Trophoblast cell (in vitro differentiated cells and primary cell): ENCODE measurements at regions not wholly inside any gene's neighbourhood (a gene's known extent, or its start where the extent isn't known, plus 50 kb on each side); places are given as distances from the start of the nearest gene placed in this dataset.

Experiments used
- DNase-seq, 2 donors: peaks; one replicate each; pipeline ENCODE4 v3.0.0-alpha.2; 2016
- H2AFZ ChIP-seq: 2 replicates; pipeline ENCODE4 v1.6.1; 2013; ENCODE audit warnings: low read length, moderate library complexity, mild to moderate bottlenecking; ENCODE audit not compliant: insufficient read depth, poor library complexity
- H2AK5ac ChIP-seq: 2 replicates; pipeline ENCODE4 v1.6.1; 2013; ENCODE audit warnings: mild to moderate bottlenecking, low read length
- H2BK120ac ChIP-seq: 2 replicates; pipeline ENCODE4 v1.6.1; 2013; ENCODE audit warnings: low read length, mild to moderate bottlenecking, moderate library complexity; ENCODE audit not compliant: insufficient read depth, poor library complexity
- H2BK12ac ChIP-seq: 2 replicates; pipeline ENCODE4 v1.6.1; 2013; ENCODE audit warnings: mild to moderate bottlenecking, low read length, moderate library complexity
- H2BK5ac ChIP-seq: 2 replicates; pipeline ENCODE4 v1.6.1; 2013; ENCODE audit warnings: low read length, low read depth, moderate library complexity, mild to moderate bottlenecking; ENCODE audit not compliant: poor library complexity
- H3K14ac ChIP-seq: 2 replicates; pipeline ENCODE4 v1.6.1; 2013; ENCODE audit warnings: mild to moderate bottlenecking, low read length
- H3K18ac ChIP-seq: 2 replicates; pipeline ENCODE4 v1.6.1; 2013; ENCODE audit warnings: mild to moderate bottlenecking, low read length
- H3K23ac ChIP-seq: 2 replicates; pipeline ENCODE4 v1.6.1; 2013; ENCODE audit warnings: low read length
- H3K27ac ChIP-seq: 2 replicates; pipeline ENCODE4 v1.5.1; 2013; ENCODE audit warnings: low read depth, mild to moderate bottlenecking, inconsistent platforms, low read length, moderate library complexity
- H3K27me3 ChIP-seq: 2 replicates; pipeline ENCODE4 v1.6.1; 2013; ENCODE audit warnings: inconsistent platforms, mild to moderate bottlenecking, low read length, moderate library complexity; ENCODE audit not compliant: insufficient read depth
- H3K36me3 ChIP-seq, 2 experiments: 1 replicate in 1 of 2; 2 replicates in 1 of 2; pipeline ENCODE4 v1.6.1; 2013; ENCODE audit warnings: low read length in 2 of 2, mild to moderate bottlenecking in 2 of 2, moderate library complexity in 1 of 2; ENCODE audit not compliant: insufficient read depth in 2 of 2, control insufficient read depth in 1 of 2
- H3K4ac ChIP-seq: 2 replicates; pipeline ENCODE4 v1.6.1; 2013; ENCODE audit warnings: low read depth, mild to moderate bottlenecking, low read length, moderate library complexity
- H3K4me1 ChIP-seq, 2 experiments: 1 replicate in 1 of 2; 2 replicates in 1 of 2; pipeline ENCODE4 v1.6.1; 2013; ENCODE audit warnings: low read length in 2 of 2, mild to moderate bottlenecking in 2 of 2, moderate library complexity in 1 of 2; ENCODE audit not compliant: insufficient read depth in 2 of 2, control insufficient read depth in 1 of 2
- H3K4me2 ChIP-seq: 2 replicates; pipeline ENCODE4 v1.6.1; 2013; ENCODE audit warnings: inconsistent platforms, mild to moderate bottlenecking, low read length, moderate library complexity
- H3K4me3 ChIP-seq: 2 replicates; pipeline ENCODE4 v1.5.1; 2013; ENCODE audit warnings: mild to moderate bottlenecking, low read depth, low read length, inconsistent platforms
- H3K79me1 ChIP-seq: one replicate; pipeline ENCODE4 v1.6.1; 2013; ENCODE audit warnings: low read length
- H3K79me2 ChIP-seq: 2 replicates; pipeline ENCODE4 v1.6.1; 2013; ENCODE audit warnings: low read length, mild to moderate bottlenecking; ENCODE audit not compliant: control insufficient read depth, insufficient read depth, poor library complexity
- H3K9ac ChIP-seq: 2 replicates; pipeline ENCODE4 v1.6.1; 2013; ENCODE audit warnings: mild to moderate bottlenecking, low read length
- H3K9me3 ChIP-seq: 2 replicates; pipeline ENCODE4 v1.6.1; 2013; ENCODE audit warnings: low read depth, mild to moderate bottlenecking, control low read depth, inconsistent platforms, low read length; ENCODE audit not compliant: insufficient read depth
- H4K12ac ChIP-seq: 2 replicates; pipeline ENCODE4 v1.6.1; 2013; ENCODE audit warnings: low read depth, mild to moderate bottlenecking, low read length, moderate library complexity
- H4K8ac ChIP-seq: 2 replicates; pipeline ENCODE4 v1.6.1; 2013; ENCODE audit warnings: low read depth, mild to moderate bottlenecking, low read length, moderate library complexity
- H4K91ac ChIP-seq: one replicate; pipeline ENCODE4 v1.6.1; 2013; ENCODE audit warnings: low read depth, mild to moderate bottlenecking, low read length, moderate library complexity
- WGBS: extraction: QIAGEN DNeasy Blood & Tissue Kit; methylation state at CpG from one replicate; pipeline ENCODE4 v1.1.7; 2013; ENCODE audit warnings: missing lambda C conversion rate; ENCODE audit not compliant: insufficient read length, insufficient coverage; ENCODE audit errors: extremely low coverage; 5-methylcytosine and 5-hydroxymethylcytosine counted together

GRCh38 chr20:63133481-63134091 is 82.3 kb downstream of the YTHDF1 start:
- no peak overlapping the region for H2AK5ac ChIP-seq
- H3K79me2 ChIP-seq: no peaks in the 10 kb centered on the region
- H2BK12ac ChIP-seq: no peak overlapping the region
- H3K9ac ChIP-seq: no peak overlapping the region
- H3K4me2 ChIP-seq: no peak overlapping the region
- no peak overlapping the region for H3K27ac ChIP-seq
- H3K27me3 ChIP-seq: no peaks in the 10 kb centered on the region
- no peaks in the 10 kb centered on the region for H3K4me1 ChIP-seq
- no peak overlapping the region for H2BK120ac ChIP-seq
- H4K8ac ChIP-seq: no peak overlapping the region
- DNase-seq: no peak
- H3K23ac ChIP-seq: no peak overlapping the region
- no peak overlapping the region for H4K91ac ChIP-seq
- peaks cover 6% of the 10 kb centered on the region for H3K9me3 ChIP-seq
- H3K14ac ChIP-seq: no peak overlapping the region
- no peak overlapping the region for H3K18ac ChIP-seq
- no peaks in the 10 kb centered on the region for H3K36me3 ChIP-seq
- no peak overlapping the region for H2BK5ac ChIP-seq
- no peak overlapping the region for H3K4ac ChIP-seq
- no peak overlapping the region for H2AFZ ChIP-seq
- H4K12ac ChIP-seq: no peak overlapping the region
- no CpG with 5 or more reads among the region's 15 CpGs for WGBS
- H3K79me1 ChIP-seq: no peaks in the 10 kb centered on the region
- no peak overlapping the region for H3K4me3 ChIP-seq

GRCh38 chr20:63132715-63133471 is 83.0 kb downstream of the YTHDF1 start:
- H3K4ac ChIP-seq: no peak overlapping the region
- H2BK5ac ChIP-seq: no peak overlapping the region
- no peak overlapping the region for H4K12ac ChIP-seq
- H2AFZ ChIP-seq: no peak overlapping the region
- no peak overlapping the region for H3K4me3 ChIP-seq
- DNase-seq: no peak
- H3K18ac ChIP-seq: no peak overlapping the region
- no peak overlapping the region for H3K4me2 ChIP-seq
- H3K14ac ChIP-seq: no peak overlapping the region
- no peaks in the 10 kb centered on the region for H3K79me2 ChIP-seq
- no peak overlapping the region for H2AK5ac ChIP-seq
- H3K27ac ChIP-seq: no peak overlapping the region
- no peaks in the 10 kb centered on the region for H3K79me1 ChIP-seq
- no peak overlapping the region for H2BK120ac ChIP-seq
- H3K9me3 ChIP-seq: peaks cover 6% of the 10 kb centered on the region
- H4K8ac ChIP-seq: no peak overlapping the region
- H3K36me3 ChIP-seq: no peaks in the 10 kb centered on the region
- H3K9ac ChIP-seq: no peak overlapping the region
- no peak overlapping the region for H3K23ac ChIP-seq
- H2BK12ac ChIP-seq: no peak overlapping the region
- no peak overlapping the region for H4K91ac ChIP-seq
- WGBS: no CpG with 5 or more reads among the region's 29 CpGs
- no peaks in the 10 kb centered on the region for H3K27me3 ChIP-seq
- no peaks in the 10 kb centered on the region for H3K4me1 ChIP-seq

- H2BK12ac ChIP-seq: no peak overlapping the region
- H3K4me2 ChIP-seq: no peak overlapping the region
- no peak overlapping the region for H4K8ac ChIP-seq
- no peak overlapping the region for H3K23ac ChIP-seq
- no peaks in the 10 kb centered on the region for H3K27me3 ChIP-seq
- no peaks in the 10 kb centered on the region for H3K79me1 ChIP-seq
- no peaks in the 10 kb centered on the region for H3K36me3 ChIP-seq
- H3K14ac ChIP-seq: no peak overlapping the region
- no peak overlapping the region for H3K27ac ChIP-seq
- no peak overlapping the region for H2BK5ac ChIP-seq
- DNase-seq: no peak
- no peak overlapping the region for H3K9ac ChIP-seq
- peaks cover 6% of the 10 kb centered on the region for H3K9me3 ChIP-seq
- no CpG with 5 or more reads among the region's 17 CpGs for WGBS
- H2AK5ac ChIP-seq: no peak overlapping the region
- H4K91ac ChIP-seq: no peak overlapping the region
- H3K18ac ChIP-seq: no peak overlapping the region
- no peak overlapping the region for H2BK120ac ChIP-seq
- no peak overlapping the region for H2AFZ ChIP-seq
- no peaks in the 10 kb centered on the region for H3K79me2 ChIP-seq
- H4K12ac ChIP-seq: no peak overlapping the region
- H3K4me3 ChIP-seq: no peak overlapping the region
- no peaks in the 10 kb centered on the region for H3K4me1 ChIP-seq
- no peak overlapping the region for H3K4ac ChIP-seq
Measured at GRCh38 chr20:63132131-63132714, 83.7 kb downstream of the YTHDF1 start.

GRCh38 chr20:63130658-63131577 is 85.0 kb downstream of the YTHDF1 start:
- no CpG with 5 or more reads among the region's 43 CpGs for WGBS
- H3K4me1 ChIP-seq: no peaks in the 10 kb centered on the region
- H3K18ac ChIP-seq: no peak overlapping the region
- peak overlapping the region; percentile 53 for H3K4me3 ChIP-seq
- no peak overlapping the region for H3K9ac ChIP-seq
- no peak overlapping the region for H2AFZ ChIP-seq
- H3K79me2 ChIP-seq: no peaks in the 10 kb centered on the region
- H4K8ac ChIP-seq: no peak overlapping the region
- no peaks in the 10 kb centered on the region for H3K27me3 ChIP-seq
- peaks cover 6% of the 10 kb centered on the region for H3K9me3 ChIP-seq
- H2BK5ac ChIP-seq: no peak overlapping the region
- no peaks in the 10 kb centered on the region for H3K36me3 ChIP-seq
- no peak overlapping the region for H2BK12ac ChIP-seq
- H4K12ac ChIP-seq: no peak overlapping the region
- no peak overlapping the region for H3K4ac ChIP-seq
- no peak overlapping the region for H4K91ac ChIP-seq
- no peaks in the 10 kb centered on the region for H3K79me1 ChIP-seq
- no peak overlapping the region for H2BK120ac ChIP-seq
- H3K23ac ChIP-seq: no peak overlapping the region
- no peak overlapping the region for H2AK5ac ChIP-seq
- no peak overlapping the region for H3K14ac ChIP-seq
- no peak overlapping the region for H3K4me2 ChIP-seq
- H3K27ac ChIP-seq: no peak overlapping the region
- DNase-seq: no peak
